Renal pelvis (tissue), 1 donor: ENCODE measurements at regions not wholly inside any gene's neighbourhood (a gene's known extent, or its start where the extent isn't known, plus 50 kb on each side); places are given as distances from the start of the nearest gene placed in this dataset.

ENCODE experiments used
- DNase-seq: peaks from one replicate; pipeline ENCODE4 v3.0.0-alpha.2; 2013

DNA sequence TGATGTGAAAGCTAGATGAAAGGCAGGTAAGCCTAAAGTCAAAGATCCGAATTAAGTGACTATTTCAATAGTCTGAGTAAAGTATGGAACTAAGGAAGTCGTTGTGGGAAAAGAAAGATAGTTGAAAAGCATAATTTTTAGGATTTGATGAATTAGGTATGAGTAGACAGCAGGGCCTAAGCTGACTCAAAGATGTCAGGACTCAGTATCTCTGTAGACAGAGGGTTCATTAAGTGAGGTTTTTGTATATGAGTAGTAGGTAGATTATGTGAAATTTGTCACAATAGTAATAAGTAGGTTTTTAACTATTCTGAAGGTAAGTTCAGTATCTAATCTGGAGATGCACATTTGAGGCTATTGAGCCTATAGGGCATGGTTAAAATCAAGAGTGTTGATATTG is 196.4 kb downstream of the RASSF9 start:
- DNase-seq, result no peak

GRCh38 chr12:85641796-85642195 is 194.4 kb downstream of the RASSF9 start:
- DNase-seq, result no peak

DNA sequence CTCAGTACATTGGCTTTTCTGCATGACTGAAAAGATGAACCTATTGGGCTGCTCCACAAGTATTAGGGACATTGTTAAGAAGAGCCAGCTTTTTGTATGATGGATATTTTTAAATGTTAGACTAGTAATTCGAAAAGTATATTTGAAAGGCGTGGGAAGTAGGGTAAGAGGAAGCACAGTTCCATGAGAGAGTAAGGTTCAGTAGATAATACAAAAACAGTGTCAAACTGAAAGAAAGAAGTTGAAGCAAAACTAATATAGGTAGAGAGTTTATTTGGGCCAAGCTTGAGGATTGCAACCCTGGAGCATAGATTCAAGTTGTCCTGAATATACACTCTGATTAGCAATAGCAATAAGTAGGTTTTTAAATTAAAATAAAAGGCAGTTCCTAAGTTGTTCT is 193.9 kb downstream of the RASSF9 start:
- no peak for DNase-seq

DNA sequence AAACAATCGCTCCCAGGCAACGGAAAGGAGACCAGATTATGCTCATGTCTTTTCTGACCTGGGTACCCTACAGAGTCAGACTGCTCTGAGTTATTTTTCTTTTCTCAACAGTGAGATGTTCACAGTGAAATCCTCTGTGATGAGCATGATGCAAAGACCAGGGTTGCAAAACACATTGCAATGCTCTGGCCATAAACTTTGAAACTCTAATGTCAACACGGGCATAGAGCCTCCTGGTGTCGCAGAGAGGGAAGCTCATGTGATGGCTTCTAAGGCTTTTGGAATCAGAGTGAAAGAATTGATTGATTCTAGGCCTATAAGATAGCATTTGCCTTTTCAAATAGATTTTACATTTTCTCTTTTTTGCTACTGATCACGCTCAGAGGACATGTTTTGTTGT is 193.4 kb downstream of the RASSF9 start:
- no peak for DNase-seq

DNA sequence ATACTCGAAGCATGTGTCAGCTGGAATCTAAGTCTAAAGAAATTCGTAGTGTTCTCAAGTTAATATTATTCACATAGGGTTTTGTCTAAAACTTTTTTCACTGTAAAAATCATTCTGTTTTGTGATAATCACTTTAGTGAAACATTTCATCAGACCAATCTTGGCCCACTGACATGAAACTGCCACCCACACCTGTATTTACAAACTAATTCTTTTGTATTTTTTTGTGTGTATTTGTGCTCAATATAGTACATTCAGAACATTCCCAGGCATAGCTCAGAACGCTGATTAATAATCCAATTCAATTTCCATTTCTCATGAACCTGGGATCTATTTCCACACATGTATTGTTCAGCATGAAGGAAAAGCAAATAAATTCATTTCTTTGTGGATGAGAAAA is 191.7 kb downstream of the RASSF9 start:
- DNase-seq, result no peak

- DNase-seq, result no peak
Observed at GRCh38 chr12:85653731-85654455, 182.3 kb downstream of the RASSF9 start.

DNA sequence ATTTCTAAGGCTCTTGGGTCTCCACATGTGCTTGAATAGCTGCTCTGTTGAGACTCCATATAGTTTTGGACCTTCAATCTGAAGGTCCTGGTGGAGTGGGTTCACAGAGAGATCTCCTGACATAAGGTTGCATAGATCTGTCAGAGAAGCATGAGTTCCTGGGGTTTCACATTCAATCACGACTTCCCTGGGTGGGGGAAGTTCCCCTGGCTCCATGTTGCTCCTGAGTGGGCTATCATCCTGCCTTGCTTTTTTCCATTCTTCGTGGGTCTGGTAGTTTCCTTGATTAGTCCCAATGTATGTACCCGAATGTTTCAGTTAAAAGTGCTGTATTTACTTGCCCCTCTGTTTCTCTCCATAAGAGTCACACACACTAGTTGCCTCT is 181.8 kb downstream of the RASSF9 start:
- no peak for DNase-seq

GRCh38 chr12:85656561-85656960 is 179.6 kb downstream of the RASSF9 start:
- no peak for DNase-seq

- DNase-seq, result no peak
Observed at GRCh38 chr12:85657251-85657650, 179.0 kb downstream of the RASSF9 start.

GRCh38 chr12:85657836-85658630 is 178.2 kb downstream of the RASSF9 start:
- no peak for DNase-seq

DNA sequence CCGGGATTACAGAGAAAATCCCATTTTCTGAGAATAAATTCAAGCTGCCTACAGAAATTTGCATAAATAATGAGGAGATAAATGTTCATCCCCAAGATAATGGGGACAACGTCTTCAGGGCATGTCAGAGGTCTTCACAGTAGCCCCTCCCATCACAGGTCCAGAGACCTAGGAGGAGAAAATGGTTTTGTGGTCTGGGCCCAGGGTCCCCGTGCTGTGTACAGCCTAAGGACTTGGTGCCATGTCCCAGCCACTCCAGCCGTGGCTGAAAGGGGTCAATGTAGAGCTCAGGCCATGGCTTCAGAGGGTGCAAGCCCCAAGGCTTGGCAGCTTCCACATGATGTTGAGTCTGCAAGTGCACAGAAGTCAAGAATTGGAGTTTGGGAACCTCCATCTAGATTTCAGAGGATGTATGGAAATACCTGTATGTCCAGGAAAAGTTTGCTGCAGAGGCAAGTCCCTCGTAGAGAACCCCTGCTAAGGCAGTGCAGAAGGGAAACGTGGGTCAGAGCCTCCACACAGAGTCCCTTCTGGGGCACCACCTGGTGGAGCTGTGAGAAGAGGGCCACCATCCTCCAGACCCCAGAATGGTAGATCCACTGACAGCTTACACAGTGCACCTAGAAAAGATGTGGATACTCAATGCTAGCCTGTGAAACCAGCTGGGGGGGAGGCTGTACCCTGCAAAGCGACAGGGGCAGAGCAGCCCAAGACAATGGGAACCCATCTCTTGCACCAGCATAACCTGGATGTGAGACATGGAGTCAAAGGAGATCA is 176.3 kb downstream of the RASSF9 start:
- no peak for DNase-seq

- DNase-seq, result no peak
Observed at GRCh38 chr12:85661461-85662206, 174.6 kb downstream of the RASSF9 start.

- DNase-seq, result no peak
Observed at GRCh38 chr12:85662207-85662602, 174.0 kb downstream of the RASSF9 start.

GRCh38 chr12:85663631-85664030 is 172.6 kb downstream of the RASSF9 start:
- DNase-seq, result no peak

- DNase-seq, result no peak
Observed at GRCh38 chr12:85664429-85664828, 171.8 kb downstream of the RASSF9 start.

GRCh38 chr12:85669911-85670310 is 166.3 kb downstream of the RASSF9 start:
- no peak for DNase-seq

DNA sequence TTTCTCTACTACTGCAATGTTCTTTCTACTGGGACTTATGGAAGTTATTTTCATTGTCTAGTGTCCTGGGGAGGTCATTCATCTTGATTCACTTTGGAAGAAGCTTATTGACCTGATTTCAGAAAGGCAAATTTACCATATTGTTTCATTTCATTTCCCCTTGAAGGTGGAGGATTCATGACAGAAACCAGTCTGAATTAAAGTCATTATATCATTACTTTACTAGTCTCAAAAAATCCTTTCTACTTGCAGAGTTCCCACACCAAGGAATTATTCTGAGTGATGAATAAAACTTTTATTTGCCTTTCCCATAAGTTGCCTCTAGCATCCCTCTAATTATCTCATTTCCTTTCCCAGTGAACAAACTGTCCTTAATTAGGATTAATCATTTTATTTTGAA is 163.8 kb downstream of the RASSF9 start:
- DNase-seq, result no peak

DNA sequence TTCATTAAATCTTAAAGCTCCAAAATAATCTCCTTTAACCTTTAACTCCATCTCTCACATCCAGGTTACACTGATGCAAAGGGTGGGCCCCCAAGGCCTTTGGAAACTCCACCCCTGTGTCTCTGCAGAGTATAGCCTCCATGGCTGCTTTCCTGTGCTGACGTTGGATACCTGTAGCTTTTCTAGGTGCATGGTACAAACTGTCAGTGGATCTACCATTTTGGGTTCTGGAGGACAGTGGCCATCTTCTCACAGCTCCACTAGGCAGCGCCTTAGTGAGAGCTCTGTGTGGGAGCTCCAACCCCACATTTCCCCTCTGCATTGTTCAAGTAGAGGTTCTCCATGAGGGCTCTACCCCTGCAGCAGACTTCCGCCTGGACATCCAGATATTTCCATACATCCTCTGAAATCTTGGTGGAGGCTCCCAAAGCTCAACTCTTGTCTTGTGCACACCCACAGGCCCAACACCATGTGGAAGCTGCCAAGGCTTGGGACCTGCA is 162.2 kb downstream of the RASSF9 start:
- no peak for DNase-seq

GRCh38 chr12:85676816-85677749 is 159.1 kb downstream of the RASSF9 start:
- DNase-seq, result no peak

DNA sequence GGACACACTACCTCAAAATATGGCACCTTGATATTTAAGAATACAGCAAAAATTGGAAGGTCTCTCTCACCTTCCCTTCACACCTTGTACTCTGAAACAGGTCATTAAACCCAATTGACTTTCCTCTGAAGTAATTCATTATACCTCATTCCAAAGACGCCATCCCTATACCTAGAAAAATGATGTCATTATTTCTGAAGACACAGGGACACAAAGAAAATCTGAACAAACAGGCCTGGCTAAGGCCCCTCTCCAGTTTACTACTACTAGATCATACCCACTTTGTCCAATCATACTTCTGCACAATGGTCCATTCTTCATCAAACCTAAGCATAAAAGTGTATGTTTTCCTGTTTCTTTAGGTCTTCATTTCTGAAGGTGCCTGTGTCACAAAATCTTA is 156.9 kb downstream of the RASSF9 start:
- no peak for DNase-seq

DNA sequence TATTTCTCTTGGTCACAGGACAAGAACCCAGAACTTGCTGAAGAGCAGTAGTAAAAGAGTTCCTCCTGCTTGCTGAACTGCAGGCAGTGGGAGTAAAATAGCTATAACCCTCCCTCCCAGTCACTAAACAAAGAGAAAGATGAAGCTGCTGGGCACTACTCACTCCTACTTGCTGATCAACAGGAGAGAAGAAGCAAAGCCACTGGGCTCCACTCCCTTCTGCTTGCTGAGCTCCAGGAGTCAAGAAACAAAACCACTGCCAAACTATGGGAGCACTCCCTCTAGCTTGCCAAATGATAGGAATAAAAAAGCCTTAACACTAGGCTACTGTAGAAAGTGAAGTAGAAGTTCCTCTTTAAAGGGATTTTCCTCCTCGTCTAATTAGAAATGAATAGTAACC is 155.3 kb downstream of the RASSF9 start:
- no peak for DNase-seq
